GM12878 (cell line): ENCODE measurements at regions not wholly inside any gene's neighbourhood (a gene's known extent, or its start where the extent isn't known, plus 50 kb on each side); places are given as distances from the start of the nearest gene placed in this dataset.
"Not testable (repeated sequence)": the region's sequence is repeated elsewhere in the genome, so short reads cannot be mapped to it uniquely, and the experiment has no call there.

ENCODE experiments used
- CBFB ChIP-seq: IDR thresholded peaks from 2 replicates; pipeline ENCODE4 v1.6.1; 2016; ENCODE audit warnings: antibody characterized with exemption, low read depth
- POLR2AphosphoS5 ChIP-seq: IDR thresholded peaks from 2 replicates; pipeline ENCODE4 v1.6.1; 2011; ENCODE audit warnings: mild to moderate bottlenecking, low read length, inconsistent platforms
- TF ChIP-seq, protein P1 (sequence below): fragments of 150-350 bp; IDR thresholded peaks from 2 replicates; pipeline ENCODE4 v1.6.1; 2014; ENCODE audit warnings: mild to moderate bottlenecking, low read depth, low read length

DNA sequence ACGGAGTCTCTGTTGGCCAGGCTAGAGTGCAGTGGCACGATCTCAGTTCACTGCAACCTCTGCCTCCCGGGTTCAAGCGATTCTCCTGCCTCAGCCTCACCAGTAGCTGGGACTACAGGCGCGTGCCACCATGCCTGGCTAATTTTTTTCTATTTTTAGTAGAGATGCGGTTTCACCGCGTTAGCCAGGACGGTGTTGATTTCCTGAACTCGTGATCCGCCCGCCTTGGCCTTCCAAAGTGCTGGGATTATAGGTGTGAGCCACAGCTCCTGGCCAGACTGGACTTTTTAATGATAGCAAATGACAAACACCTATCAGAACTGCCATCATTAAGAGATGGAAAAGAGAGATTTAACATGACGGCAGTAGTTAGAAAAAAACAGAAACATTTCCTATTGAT is 707.9 kb downstream of the NTRK3 start:
- not testable (repeated sequence) for TF ChIP-seq POLR2AphosphoS5, CBFB
- TF ChIP-seq, protein P1, sequence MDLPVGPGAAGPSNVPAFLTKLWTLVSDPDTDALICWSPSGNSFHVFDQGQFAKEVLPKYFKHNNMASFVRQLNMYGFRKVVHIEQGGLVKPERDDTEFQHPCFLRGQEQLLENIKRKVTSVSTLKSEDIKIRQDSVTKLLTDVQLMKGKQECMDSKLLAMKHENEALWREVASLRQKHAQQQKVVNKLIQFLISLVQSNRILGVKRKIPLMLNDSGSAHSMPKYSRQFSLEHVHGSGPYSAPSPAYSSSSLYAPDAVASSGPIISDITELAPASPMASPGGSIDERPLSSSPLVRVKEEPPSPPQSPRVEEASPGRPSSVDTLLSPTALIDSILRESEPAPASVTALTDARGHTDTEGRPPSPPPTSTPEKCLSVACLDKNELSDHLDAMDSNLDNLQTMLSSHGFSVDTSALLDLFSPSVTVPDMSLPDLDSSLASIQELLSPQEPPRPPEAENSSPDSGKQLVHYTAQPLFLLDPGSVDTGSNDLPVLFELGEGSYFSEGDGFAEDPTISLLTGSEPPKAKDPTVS = not testable (repeated sequence)
